ENCODE measurements at regions not wholly inside any gene's neighbourhood (a gene's known extent, or its start where the extent isn't known, plus 50 kb on each side); places are given as distances from the start of the nearest gene placed in this dataset.

- TF ChIP-seq ZEB2 (tag by site-specific recombination; IDR thresholded peaks at IDR 0.05), result no peak
- TF ChIP-seq CTCF (tag by site-specific recombination; IDR thresholded peaks at IDR 0.05), result no peak
- TF ChIP-seq ZNF140 (tag by site-specific recombination; IDR thresholded peaks at IDR 0.05), result no peak
- no peak for TF ChIP-seq ZFP69B (tag by site-specific recombination; IDR thresholded peaks at IDR 0.05)
These were observed 232.8 kb downstream of the UBE3D start for GRCh38 chr6:82832811-82833210.

All from HEK293 (cell line).